NCI-H82 treated with DMSO at 0.1 percent for 48 hours (cell line): ENCODE measurements at regions not wholly inside any gene's neighbourhood (a gene's known extent, or its start where the extent isn't known, plus 50 kb on each side); places are given as distances from the start of the nearest gene placed in this dataset.

Source experiments
- DNase-seq: peaks from one replicate; lab custom pipeline; 2025; ENCODE audit not compliant: unreplicated experiment; lab: John Stamatoyannopoulos, UW

DNA sequence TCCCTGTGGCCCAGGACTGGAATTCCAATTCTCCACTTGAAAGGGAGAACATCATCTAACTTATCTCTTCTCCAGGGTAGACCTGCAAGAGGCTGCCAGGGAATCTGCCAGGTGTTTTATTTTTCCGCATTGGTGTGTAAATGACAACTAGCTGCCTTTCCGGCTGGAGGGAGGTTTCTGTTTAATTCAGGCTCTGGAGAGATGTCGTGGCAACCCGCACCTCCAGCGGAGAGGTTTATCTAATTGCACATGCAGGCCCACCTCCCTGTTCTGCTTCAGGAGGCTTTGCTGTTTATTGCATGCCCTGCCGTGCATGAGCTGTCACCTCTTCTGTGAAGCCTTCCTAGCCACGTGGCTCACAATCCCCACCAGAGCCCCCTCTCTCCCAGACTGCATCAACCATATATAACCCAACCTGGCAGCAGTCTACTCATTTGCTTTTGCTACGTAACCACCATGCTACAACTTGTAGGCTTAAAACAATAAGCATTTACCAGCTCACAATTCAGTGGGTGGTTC, 151.6 kb downstream of the C1orf94 start:
- DNase-seq: no peak

DNA sequence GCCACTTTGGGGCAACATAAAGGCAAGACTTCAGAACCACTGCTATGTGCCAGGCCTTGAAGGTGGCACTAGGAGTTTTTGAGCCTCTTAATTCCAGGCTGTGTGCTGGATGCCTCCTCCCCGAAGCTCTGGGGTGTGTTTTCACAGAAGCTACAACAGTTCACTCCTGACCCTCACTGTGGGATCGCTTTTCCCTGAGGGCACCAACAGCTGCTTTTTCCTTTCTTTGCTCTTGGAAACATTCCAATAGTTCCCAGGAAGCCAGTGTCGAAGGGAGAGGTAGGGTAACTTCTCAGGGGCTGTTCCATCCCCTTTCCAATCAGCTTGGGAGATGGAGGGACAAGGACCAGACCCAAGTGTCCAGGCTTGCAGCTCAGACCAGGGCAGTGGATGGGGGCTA, 153.4 kb downstream of the C1orf94 start:
- no peak for DNase-seq

DNA sequence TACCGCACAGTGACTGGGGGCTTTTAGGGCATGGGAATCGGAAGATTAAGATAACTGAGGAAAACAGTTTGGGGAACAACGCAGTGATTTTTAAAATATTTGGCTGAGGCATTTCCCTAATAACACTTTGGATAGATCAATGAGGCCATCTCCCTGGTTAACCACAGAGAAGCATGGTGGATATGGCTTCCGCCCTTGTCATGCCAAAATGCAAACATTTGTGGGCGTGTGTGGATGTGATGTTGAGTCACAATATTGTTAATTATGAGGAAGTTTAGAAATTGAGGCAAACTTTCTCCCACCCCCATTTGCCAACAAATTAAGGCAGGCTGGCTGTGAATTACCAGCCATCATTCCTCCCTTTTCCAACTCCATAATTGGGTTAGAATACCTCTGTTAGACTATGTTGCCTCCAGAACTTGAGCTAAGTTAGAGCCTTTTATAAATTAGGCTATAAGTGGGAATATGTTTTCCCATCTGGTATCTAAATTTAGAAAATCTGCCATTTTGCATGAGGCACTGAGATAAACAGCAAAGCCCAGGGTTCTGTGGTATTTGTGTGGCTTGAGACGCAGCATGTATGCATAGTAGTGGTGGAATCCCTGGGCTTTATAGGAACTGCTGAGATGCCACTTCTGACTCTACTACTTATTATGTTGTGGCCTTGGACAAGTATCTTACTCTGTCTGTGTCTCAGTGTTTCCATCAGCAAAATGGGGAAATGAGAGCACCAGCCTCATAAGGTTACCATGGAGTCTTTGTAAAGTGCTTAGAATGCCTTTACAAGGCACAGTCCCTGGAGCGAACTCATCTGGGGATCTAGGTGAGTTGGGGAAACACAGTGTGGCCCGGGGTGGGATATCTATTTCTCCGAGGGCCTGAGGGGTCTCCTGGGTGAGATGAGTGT, 154.6 kb downstream of the C1orf94 start:
- no peak for DNase-seq

DNA sequence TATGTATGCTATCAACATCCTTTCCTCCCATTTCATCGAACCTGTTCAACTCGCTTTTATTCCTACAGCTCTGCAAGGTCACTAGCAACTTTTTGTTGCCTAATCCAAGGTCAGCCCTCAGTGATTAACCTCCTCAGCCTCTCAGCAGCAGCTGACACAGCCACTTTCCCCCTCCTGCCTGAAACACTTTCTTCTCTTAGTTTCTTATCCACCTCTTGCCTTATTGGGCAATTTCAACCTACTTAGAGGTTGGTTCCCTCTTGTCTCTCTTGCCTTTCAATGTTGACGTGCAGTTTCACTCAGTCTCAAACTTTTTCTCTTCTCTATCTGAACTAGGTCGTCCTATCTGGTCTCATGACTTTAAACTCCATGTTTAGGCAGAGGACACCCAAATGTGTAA, 156.3 kb downstream of the C1orf94 start:
- no peak for DNase-seq

DNA sequence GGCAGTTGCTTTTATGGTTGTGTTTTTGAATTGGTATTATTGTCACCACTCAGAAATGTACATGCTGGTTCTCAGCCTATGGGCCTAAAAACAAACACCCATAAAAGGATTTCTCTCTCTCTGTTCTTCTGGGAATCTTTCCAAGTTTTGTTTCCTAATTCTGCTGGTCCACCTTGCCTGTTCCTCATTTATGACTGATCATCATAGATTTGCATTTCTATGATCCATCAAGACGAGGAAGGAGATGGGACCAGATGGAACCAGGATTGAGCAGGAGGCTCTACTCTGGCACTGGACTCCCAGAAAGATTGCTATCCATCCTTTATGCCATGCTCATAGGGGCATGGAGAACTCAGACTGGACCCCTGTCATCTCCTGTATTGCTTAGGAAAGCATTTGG, 162.2 kb downstream of the C1orf94 start:
- no peak for DNase-seq

DNA sequence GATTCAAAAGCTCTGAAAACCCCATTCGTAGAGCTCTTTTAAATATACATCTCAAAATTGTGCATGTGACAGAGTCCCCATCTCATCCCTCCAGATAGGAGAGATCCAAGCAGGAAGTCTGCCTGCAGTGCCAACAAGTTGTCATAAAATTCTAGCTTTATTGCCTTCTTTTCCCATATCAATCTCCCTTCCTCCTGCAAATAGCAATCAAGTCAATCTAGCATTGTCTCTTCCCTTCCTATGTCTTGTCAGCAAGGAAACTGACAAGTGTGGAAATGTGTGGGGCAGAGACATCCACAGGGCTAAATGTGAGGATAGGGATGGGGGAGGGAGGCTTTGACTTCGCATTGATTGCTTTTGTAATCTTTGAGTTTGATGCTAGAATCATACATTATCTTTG, 165.2 kb downstream of the C1orf94 start:
- DNase-seq: no peak

DNA sequence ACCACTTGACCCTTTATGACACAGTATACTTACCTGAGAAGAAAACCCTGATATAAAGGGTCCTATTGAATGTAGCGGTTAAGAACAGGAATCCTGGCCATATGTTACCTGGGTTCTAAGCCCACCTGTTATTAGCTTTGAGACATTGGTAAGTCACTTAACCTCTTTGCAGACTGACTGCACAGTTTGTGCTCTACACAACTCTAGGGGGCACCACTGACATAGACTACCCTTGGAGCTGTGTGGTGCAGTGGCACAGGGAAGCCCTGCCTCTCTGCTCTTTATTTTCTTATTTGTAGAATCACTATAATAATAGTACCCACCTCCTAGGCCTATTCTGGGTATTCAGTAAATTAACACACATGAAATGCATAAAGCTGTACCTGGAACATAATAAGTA, 165.6 kb downstream of the C1orf94 start:
- DNase-seq: no peak

DNA sequence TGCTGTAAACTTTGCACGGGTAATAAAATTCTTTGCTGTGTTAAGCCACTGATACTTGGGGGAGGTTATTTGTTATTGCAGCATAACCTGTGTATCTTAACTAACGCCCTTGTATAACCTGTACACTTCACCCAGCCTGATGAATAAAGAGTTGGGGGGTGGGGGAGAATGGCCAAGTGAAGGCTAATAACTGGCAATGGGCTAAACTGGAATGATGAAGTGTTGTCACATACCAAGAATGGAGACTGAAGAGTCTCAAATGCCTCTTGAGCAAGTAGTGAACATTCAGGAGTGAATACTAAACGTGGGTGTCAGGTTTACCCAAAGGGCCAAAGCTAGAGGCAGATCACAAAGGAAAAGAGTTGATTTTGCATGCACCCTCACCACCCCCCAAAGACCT, 169.4 kb downstream of the C1orf94 start:
- no peak for DNase-seq

DNA sequence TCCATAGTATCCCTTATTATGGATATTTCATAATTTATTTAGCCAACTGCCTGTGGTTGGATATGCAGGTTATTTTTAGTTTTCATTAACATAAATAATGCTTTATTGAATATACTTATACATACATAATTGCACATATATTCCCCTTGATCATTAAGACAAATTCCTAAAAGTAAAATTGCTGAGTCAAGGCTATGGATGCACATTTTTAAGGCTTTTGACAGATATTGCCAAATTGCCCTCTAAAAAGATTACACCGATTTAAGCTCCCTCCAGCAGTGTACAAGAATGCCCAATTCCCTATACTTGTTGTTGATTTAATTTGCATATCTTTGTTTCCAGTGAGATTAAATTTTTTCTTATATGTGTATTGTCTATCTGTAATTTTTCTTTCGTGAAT, 176.7 kb downstream of the C1orf94 start:
- DNase-seq: no peak

DNA sequence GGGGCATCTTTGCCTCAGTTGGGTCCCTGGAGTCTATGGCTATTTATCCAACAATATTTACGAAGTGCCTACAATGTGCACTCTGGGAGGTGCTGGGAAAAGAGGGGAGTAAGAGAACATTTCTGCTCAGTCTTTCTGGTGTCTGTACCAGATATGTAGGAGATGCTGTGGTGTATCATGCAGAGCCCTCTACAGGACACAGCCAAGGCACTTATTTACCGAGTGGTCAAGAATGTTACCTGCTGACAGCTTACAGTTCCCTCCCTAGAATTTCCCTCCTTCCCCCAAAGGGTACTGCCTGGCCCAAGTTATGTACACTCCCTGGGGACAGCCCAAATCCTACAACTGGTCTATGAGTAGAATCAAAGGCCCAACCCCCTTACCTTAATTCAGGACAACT, 177.7 kb downstream of the C1orf94 start:
- no peak for DNase-seq

DNA sequence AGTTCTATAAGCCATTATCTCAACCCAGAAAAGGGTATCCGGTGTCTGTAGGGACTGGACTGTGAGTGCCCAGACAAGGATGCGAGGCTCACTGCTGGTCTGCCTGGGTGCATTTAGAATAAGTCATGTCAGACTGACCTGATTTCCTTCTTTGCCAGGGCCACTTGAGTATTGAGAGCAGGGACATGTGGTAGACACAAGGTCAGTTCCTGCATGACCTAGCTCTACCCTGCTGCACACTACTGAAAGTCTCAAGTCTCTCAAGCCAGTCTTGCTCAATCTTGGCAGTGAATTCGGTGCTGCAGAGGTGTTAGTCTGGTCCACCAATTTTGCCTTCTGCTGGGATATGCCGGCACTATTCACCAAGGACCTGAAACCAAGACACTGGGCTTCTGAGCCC, 180.1 kb downstream of the C1orf94 start:
- no peak for DNase-seq

DNA sequence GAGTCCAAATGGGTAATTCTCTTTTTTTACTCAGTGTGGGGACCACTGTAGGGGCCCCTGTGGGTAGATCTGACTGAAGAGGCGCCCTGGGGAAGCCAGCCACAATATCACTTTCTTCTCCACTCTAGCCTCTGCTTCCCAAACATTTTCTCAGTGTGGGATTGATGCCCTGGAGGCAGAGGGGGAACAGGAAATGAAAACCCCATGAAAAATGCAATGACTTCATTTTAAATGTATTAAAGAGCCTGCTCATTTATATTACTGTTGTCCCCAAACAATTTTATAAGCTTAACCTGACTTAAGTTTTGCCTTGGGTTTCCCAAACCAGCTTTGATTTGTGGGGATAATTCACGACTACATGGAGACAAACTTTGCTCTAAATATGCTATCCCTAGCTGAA, 181.9 kb downstream of the C1orf94 start:
- no peak for DNase-seq

DNA sequence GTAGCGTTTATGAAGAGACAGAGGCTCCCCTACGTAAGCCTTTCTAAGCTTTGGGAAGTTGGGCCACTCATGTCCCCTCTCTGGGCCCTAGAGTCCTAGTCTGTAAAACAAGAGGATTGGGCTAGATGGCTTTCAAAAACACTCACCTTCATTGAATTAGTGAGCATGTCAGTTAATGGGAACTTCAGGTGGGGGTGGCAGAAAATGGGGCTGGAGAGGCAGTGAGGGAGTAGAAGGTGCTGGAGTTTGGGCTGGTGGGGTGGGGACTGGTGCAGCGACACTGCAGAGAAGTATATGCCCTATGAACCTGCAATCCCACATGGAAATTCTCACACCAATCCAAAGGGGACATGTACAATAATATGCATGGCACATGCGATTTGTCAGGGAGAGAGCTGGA, 182.7 kb downstream of the C1orf94 start:
- no peak for DNase-seq

DNA sequence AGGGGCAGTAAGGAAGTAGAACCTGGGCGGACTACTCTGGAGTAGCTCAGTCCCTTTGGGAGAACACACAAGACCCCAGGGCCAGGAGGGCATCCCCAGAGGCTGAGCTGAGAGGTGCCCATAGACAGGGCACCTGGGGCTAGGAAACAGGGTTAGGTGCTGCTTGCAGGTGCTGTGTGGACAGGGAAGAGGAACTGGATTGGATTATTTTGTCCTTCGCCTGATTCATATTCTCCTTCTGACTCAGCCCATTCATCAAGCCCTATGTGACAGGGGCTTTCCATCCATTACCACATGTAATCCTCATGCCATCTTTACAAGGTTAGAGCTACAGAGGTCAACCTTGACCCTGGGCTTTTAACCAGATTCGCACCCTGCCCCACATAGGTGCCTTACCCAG, 183.9 kb downstream of the C1orf94 start:
- DNase-seq: no peak

DNA sequence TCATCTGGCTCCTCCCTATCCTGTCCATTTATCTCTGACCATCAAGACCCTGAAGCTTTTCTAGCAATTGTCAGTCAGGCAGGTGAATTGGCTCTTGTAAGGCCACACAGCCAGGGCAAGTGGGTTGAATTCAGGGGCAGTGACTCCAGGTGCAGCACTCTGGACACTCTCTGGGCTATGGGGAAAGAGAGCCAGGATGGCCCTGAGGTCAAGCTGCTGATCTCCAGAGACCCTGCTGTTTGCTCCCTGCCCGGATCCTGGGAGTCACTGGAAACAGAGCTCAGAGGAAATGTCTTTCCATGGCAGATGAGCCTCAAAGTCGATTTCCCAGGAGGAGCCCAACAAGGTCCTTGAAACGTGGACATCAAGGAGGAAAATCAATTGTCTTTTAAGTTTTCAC, 184.4 kb downstream of the C1orf94 start:
- DNase-seq: no peak

DNA sequence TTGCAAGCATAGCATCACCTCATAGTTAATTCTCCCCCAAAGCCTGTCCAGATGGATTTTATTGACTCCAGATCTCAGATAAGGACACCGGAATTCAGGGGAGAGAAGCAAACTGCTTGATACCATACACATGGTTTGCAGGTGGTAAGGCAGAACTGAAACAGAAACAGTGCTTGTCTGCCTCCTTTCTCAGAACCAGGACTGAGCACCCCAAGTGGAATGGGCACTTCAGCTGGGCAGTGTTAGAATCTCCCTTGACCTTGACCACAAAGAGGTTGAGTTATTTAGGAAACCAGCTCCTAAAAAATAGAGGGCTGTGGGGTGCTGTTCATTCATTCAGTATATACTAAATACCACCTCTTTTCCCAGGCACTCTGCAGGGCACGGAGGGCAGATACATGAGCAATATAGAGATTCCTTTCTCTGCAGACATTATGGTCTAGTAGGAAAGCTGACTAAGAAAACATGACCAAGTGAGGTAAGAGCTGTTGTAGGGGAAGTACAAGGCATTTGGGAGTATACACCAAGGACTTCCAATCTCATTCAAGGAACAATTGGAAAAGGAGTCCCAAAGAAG, 185.2 kb downstream of the C1orf94 start:
- DNase-seq: no peak

DNA sequence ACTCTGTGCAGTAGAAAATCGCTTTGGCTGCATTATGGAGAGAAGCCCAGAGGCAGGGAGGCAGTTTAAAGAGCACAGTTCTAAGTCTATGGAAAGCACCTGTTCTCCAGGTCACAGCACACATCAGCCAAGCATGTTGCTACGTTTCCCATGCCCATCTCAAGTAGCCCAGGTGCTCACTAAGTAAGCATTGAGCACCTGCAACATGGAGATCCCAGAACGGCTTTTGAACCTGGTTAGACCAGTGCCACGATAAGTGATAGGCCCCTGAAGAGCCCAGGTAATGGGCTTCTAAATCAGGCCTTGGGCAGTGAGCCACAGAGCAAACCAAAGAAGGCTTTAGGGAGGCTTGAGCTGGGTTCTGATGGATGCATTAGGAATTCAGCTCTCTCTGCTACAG, 186.2 kb downstream of the C1orf94 start:
- no peak for DNase-seq

DNA sequence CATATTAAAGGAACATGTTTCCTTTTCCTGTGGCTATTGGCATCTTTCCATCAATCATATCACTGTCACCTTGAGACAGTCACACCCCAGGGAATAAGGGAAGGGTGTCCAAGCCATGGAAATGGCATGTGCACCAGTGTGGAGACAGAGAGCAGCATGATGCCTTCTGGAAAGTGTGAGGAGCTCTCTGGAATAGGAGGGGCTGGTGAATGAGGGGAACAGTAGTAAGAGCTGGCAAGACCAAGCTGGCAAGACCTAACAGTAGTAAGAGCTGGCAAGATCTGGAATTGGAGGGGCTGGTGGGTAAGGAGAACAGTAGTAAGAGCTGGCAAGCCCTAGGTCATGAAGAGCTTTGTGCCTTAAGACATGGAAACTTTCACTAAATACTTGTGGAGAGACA, 186.7 kb downstream of the C1orf94 start:
- DNase-seq: no peak

DNA sequence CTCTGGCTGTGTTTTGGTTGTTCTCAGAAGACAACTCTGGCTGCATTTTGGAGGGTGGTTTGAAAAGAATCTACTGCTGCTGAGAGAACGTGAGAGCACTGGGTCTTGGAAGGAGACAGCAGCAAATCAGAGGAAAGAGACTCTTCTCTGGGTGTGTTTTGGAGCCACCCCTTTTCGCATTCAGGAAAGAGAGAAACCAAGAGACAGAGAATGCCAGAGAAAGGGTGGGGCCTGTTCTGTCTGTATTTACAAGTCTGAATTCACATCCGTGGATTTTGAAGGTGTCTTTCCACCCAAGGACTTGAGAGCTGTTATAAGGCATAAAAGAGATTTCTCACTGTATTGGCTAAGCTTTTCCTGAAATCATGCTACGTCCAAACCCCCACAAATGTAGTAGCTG, 187.2 kb downstream of the C1orf94 start:
- no peak for DNase-seq

DNA sequence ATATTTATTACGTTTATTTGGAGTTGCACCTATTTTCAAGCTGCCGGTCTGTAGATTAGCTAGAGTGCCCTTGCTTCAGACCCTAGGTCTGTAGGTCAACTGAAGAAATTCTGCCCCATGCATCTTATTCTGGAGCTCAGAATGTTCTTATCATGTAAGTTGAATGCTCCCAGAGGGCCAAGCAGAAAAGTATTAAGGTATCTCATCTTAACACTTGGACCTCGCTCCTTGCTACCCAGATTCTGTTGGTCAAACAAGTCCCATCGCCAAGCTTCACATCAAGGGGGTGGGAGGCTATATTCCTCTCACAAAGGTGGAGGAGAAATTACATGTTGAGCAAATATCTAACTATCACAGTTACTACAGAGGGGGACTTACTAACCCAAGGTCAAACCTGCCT, 187.7 kb downstream of the C1orf94 start:
- DNase-seq: no peak

DNA sequence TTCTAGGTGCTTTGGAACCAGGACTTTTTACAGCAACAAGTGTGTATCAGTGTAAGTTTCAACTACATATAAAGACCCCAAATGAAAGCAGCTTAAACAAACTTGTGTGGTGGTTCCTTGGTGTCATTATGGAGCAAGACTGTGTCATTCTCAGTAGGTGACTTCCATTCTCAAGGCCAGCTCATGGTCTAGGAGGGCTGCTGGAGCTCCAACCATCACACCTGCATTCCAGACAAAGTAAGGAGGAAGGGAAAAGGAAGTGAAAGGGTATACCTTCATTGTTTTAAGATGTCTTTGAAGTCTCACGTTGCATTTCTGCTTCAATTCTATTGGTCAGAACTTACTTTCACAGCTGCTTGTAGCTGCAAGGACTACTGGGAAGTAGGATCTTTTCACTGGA, 188.6 kb downstream of the C1orf94 start:
- DNase-seq: no peak

DNA sequence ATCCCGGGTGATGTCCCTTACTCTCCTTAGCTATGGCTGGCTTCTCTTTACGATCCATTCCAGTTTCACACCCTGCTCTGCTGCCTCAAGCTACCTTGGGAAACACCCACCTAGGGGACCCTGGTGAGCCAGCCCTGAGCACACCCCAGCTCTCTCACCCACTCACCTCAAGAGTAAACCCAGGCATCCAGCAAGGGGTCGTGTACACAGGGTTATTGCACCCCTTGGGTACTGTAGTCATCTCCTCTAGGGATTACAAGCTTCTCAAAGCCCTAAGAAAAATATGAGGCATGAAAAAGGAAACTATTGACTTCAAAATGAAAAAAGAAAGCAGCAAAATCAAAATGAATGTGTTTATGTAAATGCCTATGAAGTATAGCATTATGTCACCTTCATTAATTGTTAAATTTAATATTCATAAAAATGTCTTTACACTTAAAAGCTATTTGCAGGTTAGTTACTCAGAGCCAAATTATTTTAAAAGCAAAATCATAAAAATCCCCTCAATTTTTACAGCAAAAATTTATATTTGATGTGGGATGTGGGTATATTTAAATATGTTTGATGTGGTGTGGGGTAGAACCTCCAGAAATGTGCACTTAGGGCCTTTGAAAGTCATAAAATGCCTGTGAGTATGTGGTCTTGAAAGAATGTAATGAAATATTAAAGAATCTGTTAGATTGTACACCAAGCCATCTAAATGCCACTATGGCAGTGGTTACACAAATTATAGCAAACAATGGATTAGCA, 190.3 kb downstream of the C1orf94 start:
- DNase-seq: no peak
